ENCODE measurements at regions not wholly inside any gene's neighbourhood (a gene's known extent, or its start where the extent isn't known, plus 50 kb on each side); places are given as distances from the start of the nearest gene placed in this dataset.

DNA sequence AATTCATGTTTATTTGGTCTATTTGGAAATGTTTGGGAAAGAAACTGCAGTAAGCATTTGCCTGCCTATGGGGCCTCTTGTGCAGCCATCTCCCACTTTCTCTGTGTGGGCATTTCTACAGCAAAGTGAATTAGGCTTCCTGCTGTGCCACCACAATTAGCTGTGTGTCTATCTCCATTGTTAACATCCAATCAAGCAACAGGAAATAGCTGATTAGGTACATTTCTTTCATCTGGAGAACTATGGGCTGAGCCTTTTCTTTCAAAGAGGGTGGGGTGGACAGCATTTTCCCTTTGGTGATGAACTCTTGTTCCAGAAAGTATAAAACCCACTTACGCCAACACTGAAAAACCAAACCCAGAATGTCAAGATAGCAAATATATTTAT is 640.0 kb downstream of the ACTR3B start:
- no peak overlapping the region for H3K4me3 ChIP-seq (ENCODE audit: low read depth, low read length)
- H3K27me3 ChIP-seq, result no peaks in the 10 kb centered on the region
- no peaks in the 10 kb centered on the region; the same call in 1 of the 2 replicates for H3K9me3 ChIP-seq
- no peaks in the 10 kb centered on the region for H3K36me3 ChIP-seq
- H3K4me1 ChIP-seq, result no peaks in the 10 kb centered on the region
- DNase-seq, result no peak
- TF ChIP-seq, protein P1, sequence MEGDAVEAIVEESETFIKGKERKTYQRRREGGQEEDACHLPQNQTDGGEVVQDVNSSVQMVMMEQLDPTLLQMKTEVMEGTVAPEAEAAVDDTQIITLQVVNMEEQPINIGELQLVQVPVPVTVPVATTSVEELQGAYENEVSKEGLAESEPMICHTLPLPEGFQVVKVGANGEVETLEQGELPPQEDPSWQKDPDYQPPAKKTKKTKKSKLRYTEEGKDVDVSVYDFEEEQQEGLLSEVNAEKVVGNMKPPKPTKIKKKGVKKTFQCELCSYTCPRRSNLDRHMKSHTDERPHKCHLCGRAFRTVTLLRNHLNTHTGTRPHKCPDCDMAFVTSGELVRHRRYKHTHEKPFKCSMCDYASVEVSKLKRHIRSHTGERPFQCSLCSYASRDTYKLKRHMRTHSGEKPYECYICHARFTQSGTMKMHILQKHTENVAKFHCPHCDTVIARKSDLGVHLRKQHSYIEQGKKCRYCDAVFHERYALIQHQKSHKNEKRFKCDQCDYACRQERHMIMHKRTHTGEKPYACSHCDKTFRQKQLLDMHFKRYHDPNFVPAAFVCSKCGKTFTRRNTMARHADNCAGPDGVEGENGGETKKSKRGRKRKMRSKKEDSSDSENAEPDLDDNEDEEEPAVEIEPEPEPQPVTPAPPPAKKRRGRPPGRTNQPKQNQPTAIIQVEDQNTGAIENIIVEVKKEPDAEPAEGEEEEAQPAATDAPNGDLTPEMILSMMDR (IDR thresholded peaks at IDR 0.05; ENCODE audit: low read depth, low read length), result no peak

DNA sequence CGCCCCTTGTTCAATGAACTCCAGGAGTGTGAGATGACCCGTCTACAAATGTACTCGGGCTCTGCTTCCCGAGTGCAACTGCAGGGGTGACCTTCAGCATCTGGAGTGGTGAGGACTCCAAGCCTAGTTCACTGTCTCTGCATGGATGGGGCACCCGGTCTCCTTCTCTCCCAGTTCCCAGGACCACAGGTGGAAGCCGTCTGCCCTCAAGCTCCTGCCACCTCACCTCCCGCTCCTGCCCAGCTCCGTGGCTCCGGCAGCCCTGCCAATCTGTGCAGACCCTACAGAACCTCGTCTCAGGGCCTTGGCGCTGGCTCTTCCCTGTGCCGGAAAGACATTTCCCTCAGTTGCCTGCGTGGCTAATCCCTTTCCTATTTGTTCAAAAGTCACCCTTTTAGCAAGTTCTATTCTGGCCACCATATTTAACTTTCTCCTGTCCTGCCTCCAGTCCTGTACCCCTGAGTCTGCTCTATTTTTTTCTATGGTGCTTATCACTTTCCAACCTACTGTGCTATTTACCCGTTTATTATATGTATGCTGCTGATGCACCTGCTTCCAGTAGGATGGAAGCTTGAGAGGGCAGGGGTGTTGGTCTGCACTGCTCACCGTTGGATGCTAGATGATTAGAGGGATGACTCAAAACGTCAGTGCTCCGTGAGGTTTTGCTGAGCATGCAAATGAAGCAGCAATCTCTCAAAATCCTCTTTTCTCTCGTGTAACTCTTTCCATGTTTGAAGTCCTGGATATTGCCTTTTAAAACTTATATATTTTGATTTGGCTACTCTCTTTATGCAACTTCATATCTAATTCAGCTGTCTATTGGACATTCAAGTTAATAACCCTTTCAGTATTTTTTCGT is 641.4 kb downstream of the ACTR3B start:
- TF ChIP-seq, protein P1 (IDR thresholded peaks at IDR 0.05; ENCODE audit: low read depth, low read length), result no peak
- Histone ChIP-seq H3K4me3 (ENCODE audit: low read depth, low read length) (no peak overlapping the region), H3K4me1 (no peaks in the 10 kb centered on the region), H3K9me3 (no peaks in the 10 kb centered on the region), H3K27me3 (0 out of 2 replicates have a peak, but pooled peaks cover 4% of the 10 kb centered on the region), H3K36me3 (no peaks in the 10 kb centered on the region)
- no peak for DNase-seq

DNA sequence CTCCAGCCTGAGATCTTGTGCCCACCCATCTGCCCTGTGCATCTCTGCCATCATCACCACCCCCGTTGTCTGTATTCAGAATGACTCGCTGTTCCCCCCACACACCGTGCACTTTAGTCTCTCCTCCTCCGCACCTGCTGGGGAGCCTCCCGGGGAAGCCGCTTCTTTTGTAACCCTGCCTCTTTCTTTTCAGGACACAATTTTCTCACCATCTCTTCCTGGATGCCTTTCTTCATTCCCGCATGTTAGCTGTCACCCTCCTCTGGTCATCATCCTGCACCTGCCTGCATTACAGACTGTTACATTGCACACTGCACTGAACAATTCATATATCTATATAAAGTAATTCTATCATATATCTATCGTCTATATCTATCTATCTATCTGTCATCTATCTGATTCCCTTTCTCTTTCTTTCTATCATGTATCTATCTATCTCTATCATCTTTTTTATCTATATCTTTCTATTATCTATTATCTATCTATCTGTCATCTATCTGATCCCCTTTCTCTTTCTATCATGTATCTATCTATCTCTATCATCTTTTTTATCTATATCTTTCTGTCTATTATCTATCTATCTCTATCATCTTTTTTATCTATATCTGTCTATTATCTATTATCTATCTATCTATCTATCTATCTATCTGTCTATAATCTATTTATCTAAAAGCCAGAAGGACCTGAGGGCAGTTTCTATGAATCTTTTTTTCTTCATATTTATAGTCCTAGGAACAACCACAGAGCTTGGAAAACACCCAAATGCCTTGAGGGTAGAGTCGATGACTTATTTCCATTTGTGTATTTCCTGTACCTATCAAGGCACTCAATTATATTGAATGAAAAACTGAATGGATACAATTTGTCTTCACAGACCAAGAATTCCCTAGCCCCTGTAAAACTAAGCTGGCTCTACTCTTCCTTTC is 642.5 kb downstream of the ACTR3B start:
- Histone ChIP-seq H3K4me3 (ENCODE audit: low read depth, low read length) (no peak overlapping the region), H3K4me1 (no peaks in the 10 kb centered on the region), H3K36me3 (no peaks in the 10 kb centered on the region), H3K9me3 (no peaks in the 10 kb centered on the region), H3K27me3 (0 out of 2 replicates have a peak, but pooled peaks cover 4% of the 10 kb centered on the region)
- DNase-seq, result no peak
- TF ChIP-seq, protein P1 (IDR thresholded peaks at IDR 0.05; ENCODE audit: low read depth, low read length), result no peak

DNA sequence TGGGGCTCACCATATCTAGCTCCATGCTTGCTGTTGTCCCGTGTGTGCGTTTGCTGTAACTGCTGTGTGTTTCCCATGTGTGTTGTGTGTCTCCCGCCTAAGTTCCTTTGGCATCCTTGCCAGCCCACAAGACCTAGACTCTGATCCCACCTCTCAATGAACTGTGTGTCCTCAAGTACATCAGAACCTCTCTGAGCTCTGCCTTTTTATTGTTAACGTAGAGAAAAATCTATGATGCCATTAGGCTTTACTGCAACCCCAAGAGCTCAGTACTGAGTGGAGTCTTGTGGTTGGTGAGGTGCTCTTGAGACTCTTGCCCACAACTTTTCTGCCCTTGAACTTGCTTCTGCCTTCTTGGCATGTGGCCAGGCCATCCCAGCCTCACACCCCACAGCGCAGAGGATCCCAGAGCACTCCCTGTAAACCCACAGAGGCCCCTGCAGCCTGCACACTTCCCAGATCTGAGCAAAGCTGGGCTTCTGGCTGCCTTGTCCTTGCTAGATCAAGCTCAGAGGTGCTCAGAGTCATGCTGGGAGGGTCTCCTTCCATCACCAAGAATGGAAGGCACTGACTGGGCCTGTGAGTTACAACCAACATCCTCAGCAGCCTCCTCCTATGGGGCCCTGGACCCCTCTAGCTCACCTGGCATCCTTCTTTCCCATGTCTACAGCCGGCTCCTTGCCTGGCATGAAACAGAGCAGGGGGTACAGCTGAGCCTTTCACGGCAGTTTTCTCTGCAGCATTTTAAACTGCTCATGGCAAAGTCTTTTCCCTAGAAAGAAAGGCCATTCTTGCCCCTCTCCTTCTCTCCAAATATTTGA is 643.4 kb downstream of the ACTR3B start:
- no peaks in the 10 kb centered on the region for H3K9me3 ChIP-seq
- H3K36me3 ChIP-seq, result no peaks in the 10 kb centered on the region
- no peak for DNase-seq
- H3K4me3 ChIP-seq (ENCODE audit: low read depth, low read length), result no peak overlapping the region
- H3K4me1 ChIP-seq, result no peaks in the 10 kb centered on the region
- TF ChIP-seq, protein P1 (IDR thresholded peaks at IDR 0.05; ENCODE audit: low read depth, low read length), result no peak
- 0 out of 2 replicates have a peak, but pooled peaks cover 4% of the 10 kb centered on the region for H3K27me3 ChIP-seq

DNA sequence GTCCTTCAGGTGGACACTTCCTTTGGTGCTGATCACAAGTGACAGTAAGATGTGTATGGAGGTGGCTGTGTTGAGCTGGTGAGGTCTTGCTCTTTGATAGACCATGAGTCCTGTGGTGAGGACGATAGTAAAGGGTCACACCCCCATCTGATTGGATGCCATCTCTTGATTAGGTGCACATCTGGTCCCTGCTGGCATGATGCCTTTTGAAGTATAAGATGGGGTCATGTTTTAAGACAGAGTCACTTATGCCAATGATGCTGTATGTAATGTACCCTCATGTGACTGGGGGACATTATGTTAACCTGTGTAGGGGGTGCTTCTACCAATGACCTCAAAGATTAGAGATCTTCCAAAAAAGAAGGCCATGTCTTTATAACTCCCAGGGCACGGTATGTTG is 644.6 kb downstream of the ACTR3B start:
- no peaks in the 10 kb centered on the region for H3K36me3 ChIP-seq
- no peak for DNase-seq
- H3K9me3 ChIP-seq, result no peaks in the 10 kb centered on the region
- no peak overlapping the region for H3K4me3 ChIP-seq (ENCODE audit: low read depth, low read length)
- H3K4me1 ChIP-seq, result no peaks in the 10 kb centered on the region
- TF ChIP-seq, protein P1 (IDR thresholded peaks at IDR 0.05; ENCODE audit: low read depth, low read length), result no peak
- H3K27me3 ChIP-seq, result 0 out of 2 replicates have a peak, but pooled peaks cover 4% of the 10 kb centered on the region
